Spleen (tissue), 11 donors: ENCODE measurements at regions not wholly inside any gene's neighbourhood (a gene's known extent, or its start where the extent isn't known, plus 50 kb on each side); places are given as distances from the start of the nearest gene placed in this dataset.

ENCODE experiments used
- DNase-seq: peaks from one replicate; pipeline ENCODE4 v3.0.0-alpha.2; 2020
- H3K27ac ChIP-seq, 8 donors: fragments of 200-600 bp; sonication (generic) in 7 of 8; 1 replicate in 4 of 8; 2 replicates in 4 of 8; pipeline versions ENCODE4 v1.5.0 to v1.8.0; 2016 to 2021; ENCODE audit warnings: inconsistent platforms in 4 of 8, mild to moderate bottlenecking in 4 of 8, moderate library complexity in 1 of 8
- H3K27me3 ChIP-seq, 7 donors: fragments of 200-600 bp; sonication (generic) in 6 of 7; replicated peaks in 1 of 7; 1 replicate in 4 of 7; 2 replicates in 3 of 7; pipeline versions ENCODE4 v1.5.0 to v1.8.0; 2016 to 2021; ENCODE audit warnings: inconsistent platforms in 3 of 7, mild to moderate bottlenecking in 1 of 7
- H3K36me3 ChIP-seq, 6 donors: fragments of 200-600 bp; sonication (generic) in 5 of 6; 1 replicate in 4 of 6; 2 replicates in 2 of 6; pipeline versions ENCODE4 v1.5.0 to v1.8.0; 2016 to 2021; ENCODE audit warnings: inconsistent platforms in 2 of 6
- H3K4me1 ChIP-seq, 6 donors: fragments of 200-600 bp; sonication (generic) in 5 of 6; 1 replicate in 3 of 6; 2 replicates in 3 of 6; pipeline versions ENCODE4 v1.5.0 to v1.8.0; 2016 to 2021; ENCODE audit warnings: inconsistent platforms in 3 of 6
- H3K4me3 ChIP-seq, 8 donors: fragments of 200-600 bp; sonication (generic) in 7 of 8; 1 replicate in 4 of 8; 2 replicates in 4 of 8; pipeline versions ENCODE4 v1.5.0 to v1.8.0; 2016 to 2021; ENCODE audit warnings: inconsistent platforms in 4 of 8, mild to moderate bottlenecking in 4 of 8, moderate library complexity in 2 of 8
- H3K9me3 ChIP-seq, 8 donors: fragments of 200-600 bp; sonication (generic) in 7 of 8; 1 replicate in 4 of 8; 2 replicates in 4 of 8; pipeline versions ENCODE4 v1.5.0 to v1.8.0; 2016 to 2021; ENCODE audit warnings: inconsistent platforms in 4 of 8
- POLR2A ChIP-seq, 3 donors: fragments of 450-650 bp; IDR thresholded peaks; one replicate each; pipeline ENCODE4 v1.5.1; 2017; ENCODE audit warnings: antibody characterized with exemption in 3 of 3, mild to moderate bottlenecking in 1 of 3
- POLR2AphosphoS5 ChIP-seq, 3 donors: sonication (generic); formaldehyde crosslinking; IDR thresholded peaks; one replicate each; pipeline ENCODE4 v1.5.1; 2017; ENCODE audit warnings: antibody characterized with exemption in 3 of 3
- WGBS, 5 donors: extraction: QIAGEN DNeasy Blood & Tissue Kit in 3 of 5; methylation state at CpG; one replicate each; pipeline versions ENCODE4 v1.1.5 to v1.1.7; 2013 to 2018; 5-methylcytosine and 5-hydroxymethylcytosine counted together
- intact Hi-C: fragments of 100-400 bp; cut with DNase I; formaldehyde crosslinking; loops from one replicate; pipeline ENCODE4 v1.15.0; 2023; ENCODE audit warnings: low total_unique reads
- TF ChIP-seq, protein P1 (sequence below), 11 experiments: fragments of 200-600 bp in 7 of 11; fragments of 450-650 bp in 4 of 11; sonication (generic) in 4 of 11; IDR thresholded peaks in 8 of 11; conservative IDR thresholded peaks in 3 of 11; 1 replicate in 7 of 11; 2 replicates in 4 of 11; pipeline versions ENCODE4 v1.4.0 to v1.8.0; 2016 to 2021; ENCODE audit warnings: antibody characterized with exemption in 11 of 11, inconsistent platforms in 4 of 11, mild to moderate bottlenecking in 1 of 11
- donor health status: healthy with polysubstance abuse.
- donor health status: DM: no; HTN: no; CAD: no; lungs with moderate emphysema.
- donor health status: DM: no; HTN: no; CAD: no.
- donor health status: Bipolar disorder and iron deficiency.
- donor health status: healthy.
- donor health status: DM: no; HTN: no; CAD: no.
- donor health status: DM: yes; HTN: yes; CAD: no.

DNA sequence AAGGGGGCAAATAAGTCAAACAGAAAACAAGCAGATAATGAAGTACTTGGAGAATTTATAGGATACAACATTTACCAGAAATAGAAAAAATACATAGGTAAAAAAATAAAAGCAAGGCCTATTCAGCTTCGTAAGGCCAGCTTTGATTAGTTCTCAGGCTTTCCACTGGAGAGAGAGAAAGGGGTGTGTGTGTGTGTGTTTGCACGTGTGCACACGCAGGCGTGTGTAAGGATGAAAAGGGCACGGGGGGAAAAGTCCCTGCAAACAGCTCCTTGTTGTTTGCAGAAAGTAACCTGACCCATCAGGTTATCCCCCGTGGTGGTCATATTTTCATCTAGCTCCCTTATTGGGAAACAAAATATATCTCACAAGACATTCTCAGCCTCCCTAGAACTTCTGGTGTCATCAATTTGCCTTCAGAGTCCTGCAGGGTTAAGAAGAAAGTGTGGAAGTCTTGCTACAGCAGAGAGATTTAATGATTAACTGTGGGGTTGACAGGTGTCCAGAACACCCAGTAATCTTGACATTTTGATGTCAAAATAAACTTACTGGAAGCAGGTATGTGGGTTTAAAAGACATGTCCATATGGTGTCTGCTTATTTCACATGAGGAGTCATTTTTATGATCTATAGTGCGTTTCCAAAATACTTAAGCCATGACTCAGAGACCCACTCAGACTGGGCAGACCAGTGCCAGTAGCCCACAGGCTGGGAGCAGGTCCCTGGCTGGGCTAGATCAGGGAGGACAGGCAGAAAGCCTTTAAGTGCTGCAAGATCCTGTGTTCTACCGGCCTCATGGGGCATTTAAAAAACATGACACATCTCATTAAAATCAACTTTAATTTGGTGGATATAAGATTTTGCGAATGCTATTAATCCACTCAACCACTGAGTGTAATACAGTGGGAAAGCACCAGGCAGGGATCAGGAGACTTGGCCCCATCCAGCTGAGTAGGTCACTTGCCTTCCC is 487.6 kb upstream of the CAMK1G start:
- 80 to 93% (median 86%) methylated on average over 9 of the region's 9 CpGs for WGBS, 5 donors
- intact Hi-C loops, result no loop called here
- no peak for DNase-seq
- Histone ChIP-seq H3K4me3 (no peak overlapping the region), H3K4me1 (no peaks in the 10 kb centered on the region), H3K9me3 (no peaks in the 10 kb centered on the region), H3K27me3 (no peaks in the 10 kb centered on the region), H3K27ac (no peak overlapping the region), H3K36me3 (no peaks in the 10 kb centered on the region)
- no peak for TF ChIP-seq POLR2AphosphoS5 (IDR thresholded peaks at IDR 0.05)
- no peak for TF ChIP-seq POLR2A (IDR thresholded peaks at IDR 0.05)
- TF ChIP-seq, protein P1, sequence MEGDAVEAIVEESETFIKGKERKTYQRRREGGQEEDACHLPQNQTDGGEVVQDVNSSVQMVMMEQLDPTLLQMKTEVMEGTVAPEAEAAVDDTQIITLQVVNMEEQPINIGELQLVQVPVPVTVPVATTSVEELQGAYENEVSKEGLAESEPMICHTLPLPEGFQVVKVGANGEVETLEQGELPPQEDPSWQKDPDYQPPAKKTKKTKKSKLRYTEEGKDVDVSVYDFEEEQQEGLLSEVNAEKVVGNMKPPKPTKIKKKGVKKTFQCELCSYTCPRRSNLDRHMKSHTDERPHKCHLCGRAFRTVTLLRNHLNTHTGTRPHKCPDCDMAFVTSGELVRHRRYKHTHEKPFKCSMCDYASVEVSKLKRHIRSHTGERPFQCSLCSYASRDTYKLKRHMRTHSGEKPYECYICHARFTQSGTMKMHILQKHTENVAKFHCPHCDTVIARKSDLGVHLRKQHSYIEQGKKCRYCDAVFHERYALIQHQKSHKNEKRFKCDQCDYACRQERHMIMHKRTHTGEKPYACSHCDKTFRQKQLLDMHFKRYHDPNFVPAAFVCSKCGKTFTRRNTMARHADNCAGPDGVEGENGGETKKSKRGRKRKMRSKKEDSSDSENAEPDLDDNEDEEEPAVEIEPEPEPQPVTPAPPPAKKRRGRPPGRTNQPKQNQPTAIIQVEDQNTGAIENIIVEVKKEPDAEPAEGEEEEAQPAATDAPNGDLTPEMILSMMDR (IDR thresholded peaks at IDR 0.05 in 8 of 11, conservative IDR thresholded peaks at IDR 0.05 in 3 of 11), result no peak

DNA sequence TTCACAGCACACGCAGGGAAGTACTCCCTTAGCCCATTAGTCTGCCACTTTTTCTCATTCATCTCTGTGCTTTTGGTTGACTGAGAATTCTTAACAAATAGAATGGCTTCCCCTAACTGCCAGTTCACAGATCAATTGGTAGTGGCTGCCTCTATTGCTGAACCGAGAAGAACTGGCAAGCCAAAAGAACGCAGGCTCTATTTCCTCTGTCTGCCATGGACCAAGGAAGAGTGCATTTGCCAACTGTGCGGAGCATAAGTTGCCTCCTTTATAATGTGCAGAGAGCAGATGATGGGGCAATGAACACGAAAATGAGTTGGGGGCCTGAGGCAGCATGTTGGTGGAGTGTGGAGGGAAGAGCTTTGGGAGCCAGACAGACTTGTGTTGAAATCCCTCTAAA is 483.1 kb upstream of the CAMK1G start:
- intact Hi-C loops, result no loop called here
- WGBS, 5 donors, result 81 to 91% (median 87%) methylated on average over 5 of the region's 5 CpGs
- TF ChIP-seq POLR2A (IDR thresholded peaks at IDR 0.05) (no peak), POLR2AphosphoS5 (IDR thresholded peaks at IDR 0.05) (no peak)
- TF ChIP-seq, protein P1 (IDR thresholded peaks at IDR 0.05 in 8 of 11, conservative IDR thresholded peaks at IDR 0.05 in 3 of 11), result no peak
- Histone ChIP-seq H3K27ac (no peak overlapping the region), H3K4me3 (no peak overlapping the region), H3K9me3 (no peaks in the 10 kb centered on the region), H3K4me1 (no peaks in the 10 kb centered on the region), H3K27me3 (no peaks in the 10 kb centered on the region), H3K36me3 (no peaks in the 10 kb centered on the region)
- DNase-seq, result no peak

DNA sequence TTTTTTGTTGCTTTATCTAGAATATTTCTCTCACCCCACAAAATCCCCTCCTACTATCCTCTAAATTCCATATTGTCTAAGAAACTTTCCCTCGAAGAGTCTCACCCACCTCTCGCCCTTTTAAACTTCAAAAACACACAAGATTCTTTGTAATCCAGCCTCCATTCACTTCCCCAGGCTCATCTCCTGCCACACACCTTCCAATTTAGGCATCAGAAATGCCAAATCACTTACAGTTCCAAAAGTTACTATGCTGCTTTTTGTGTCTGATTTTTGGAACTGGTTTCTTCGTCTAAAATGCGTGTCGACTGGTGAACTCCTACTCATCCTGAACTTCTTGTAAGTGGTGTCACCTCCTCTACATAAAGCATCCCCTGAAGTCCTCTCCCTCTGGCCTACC is 482.4 kb upstream of the CAMK1G start:
- DNase-seq, result no peak
- H3K36me3 ChIP-seq, result no peaks in the 10 kb centered on the region
- H3K4me3 ChIP-seq, result no peak overlapping the region
- 82 to 87% (median 83%) methylated on average over 5 of the region's 5 CpGs for WGBS, 5 donors
- no peaks in the 10 kb centered on the region for H3K9me3 ChIP-seq
- H3K4me1 ChIP-seq, result no peaks in the 10 kb centered on the region
- intact Hi-C loops, result no loop called here
- no peaks in the 10 kb centered on the region for H3K27me3 ChIP-seq
- H3K27ac ChIP-seq, result no peak overlapping the region
- TF ChIP-seq POLR2A (IDR thresholded peaks at IDR 0.05) (no peak), POLR2AphosphoS5 (IDR thresholded peaks at IDR 0.05) (no peak)
- TF ChIP-seq, protein P1 (IDR thresholded peaks at IDR 0.05 in 8 of 11, conservative IDR thresholded peaks at IDR 0.05 in 3 of 11), result no peak

DNA sequence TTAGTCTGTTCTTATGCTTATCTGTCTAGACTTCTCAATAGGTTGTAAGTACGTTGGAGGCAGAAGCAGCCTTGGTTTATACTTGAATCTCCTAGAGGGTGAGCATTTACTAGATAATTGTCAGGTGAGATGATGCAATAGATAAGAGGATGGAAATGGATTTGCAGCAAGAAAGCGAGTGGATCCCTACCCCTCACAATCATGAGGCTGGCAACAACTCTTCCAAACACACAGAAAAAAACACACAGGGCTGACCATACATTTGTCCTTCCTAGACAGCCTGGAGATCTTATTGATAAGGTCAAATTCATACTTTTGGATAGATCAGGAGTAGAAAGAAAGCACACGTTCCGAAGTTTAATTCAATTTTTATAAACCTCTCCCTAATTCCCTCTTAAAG is 481.4 kb upstream of the CAMK1G start:
- Histone ChIP-seq H3K4me3 (no peak overlapping the region), H3K4me1 (no peaks in the 10 kb centered on the region), H3K27ac (no peak overlapping the region), H3K36me3 (no peaks in the 10 kb centered on the region), H3K27me3 (peaks cover 0 to 5% (median 0%) of the 10 kb centered on the region in 7 donors), H3K9me3 (no peaks in the 10 kb centered on the region)
- no peak for TF ChIP-seq POLR2A (IDR thresholded peaks at IDR 0.05)
- TF ChIP-seq, protein P1 (IDR thresholded peaks at IDR 0.05 in 8 of 11, conservative IDR thresholded peaks at IDR 0.05 in 3 of 11), result no peak
- no peak for TF ChIP-seq POLR2AphosphoS5 (IDR thresholded peaks at IDR 0.05)
- no peak for DNase-seq
- intact Hi-C loops, result no loop called here
- WGBS, 5 donors, result 69 to 76% (median 76%) methylated on average over 4 of the region's 4 CpGs
